HG03354 (cell line): ENCODE measurements at regions not wholly inside any gene's neighbourhood (a gene's known extent, or its start where the extent isn't known, plus 50 kb on each side); places are given as distances from the start of the nearest gene placed in this dataset.

ENCODE experiments used
- ATAC-seq: cut with Tn5 transposase; IDR thresholded peaks from one replicate; pipeline ENCODE4 v1.9.1; 2021; ENCODE audit warnings: mild to moderate bottlenecking; ENCODE audit not compliant: unreplicated experiment, poor library complexity, severe bottlenecking

GRCh38 chr4:180060159-180060889 is 2182.9 kb upstream of the TENM3 start:
- no peak for ATAC-seq

GRCh38 chr4:180081072-180081471 is 2162.1 kb upstream of the TENM3 start:
- no peak for ATAC-seq

- no peak for ATAC-seq
Measured at GRCh38 chr4:180084561-180084960, 2158.6 kb upstream of the TENM3 start.

GRCh38 chr4:180086480-180087190 is 2156.6 kb upstream of the TENM3 start:
- ATAC-seq: no peak

GRCh38 chr4:180098586-180098985 is 2144.6 kb upstream of the TENM3 start:
- no peak for ATAC-seq

GRCh38 chr4:180099957-180100356 is 2143.2 kb upstream of the TENM3 start:
- ATAC-seq: no peak

GRCh38 chr4:180100433-180101344 is 2142.5 kb upstream of the TENM3 start:
- no peak for ATAC-seq

- ATAC-seq: no peak
Measured at GRCh38 chr4:180101348-180102083, 2141.7 kb upstream of the TENM3 start.

- ATAC-seq: no peak
Measured at GRCh38 chr4:180103794-180104193, 2139.4 kb upstream of the TENM3 start.

GRCh38 chr4:180105362-180105761 is 2137.8 kb upstream of the TENM3 start:
- ATAC-seq: no peak

GRCh38 chr4:180106122-180106521 is 2137.1 kb upstream of the TENM3 start:
- ATAC-seq: no peak

GRCh38 chr4:180106997-180107396 is 2136.2 kb upstream of the TENM3 start:
- no peak for ATAC-seq

- no peak for ATAC-seq
Measured at GRCh38 chr4:180116840-180117239, 2126.4 kb upstream of the TENM3 start.

GRCh38 chr4:180120068-180120467 is 2123.1 kb upstream of the TENM3 start:
- ATAC-seq: no peak

- ATAC-seq: peak; percentile 64
Measured at GRCh38 chr4:180134091-180134866, 2108.9 kb upstream of the TENM3 start.

- no peak for ATAC-seq
Measured at GRCh38 chr4:180141734-180142133, 2101.5 kb upstream of the TENM3 start.

GRCh38 chr4:180148737-180149136 is 2094.5 kb upstream of the TENM3 start:
- ATAC-seq: no peak

GRCh38 chr4:180150818-180151217 is 2092.4 kb upstream of the TENM3 start:
- ATAC-seq: no peak

- peak; percentile 50 for ATAC-seq
Measured at GRCh38 chr4:180152831-180153230, 2090.4 kb upstream of the TENM3 start.
